ENCODE measurements at regions not wholly inside any gene's neighbourhood (a gene's known extent, or its start where the extent isn't known, plus 50 kb on each side); places are given as distances from the start of the nearest gene placed in this dataset.
"Not testable (repeated sequence)": the region's sequence is repeated elsewhere in the genome, so short reads cannot be mapped to it uniquely, and the experiment has no call there.

GRCh38 chr1:232415481-232415880, 214.5 kb downstream of the SIPA1L2 start:
- TF ChIP-seq, protein P1, sequence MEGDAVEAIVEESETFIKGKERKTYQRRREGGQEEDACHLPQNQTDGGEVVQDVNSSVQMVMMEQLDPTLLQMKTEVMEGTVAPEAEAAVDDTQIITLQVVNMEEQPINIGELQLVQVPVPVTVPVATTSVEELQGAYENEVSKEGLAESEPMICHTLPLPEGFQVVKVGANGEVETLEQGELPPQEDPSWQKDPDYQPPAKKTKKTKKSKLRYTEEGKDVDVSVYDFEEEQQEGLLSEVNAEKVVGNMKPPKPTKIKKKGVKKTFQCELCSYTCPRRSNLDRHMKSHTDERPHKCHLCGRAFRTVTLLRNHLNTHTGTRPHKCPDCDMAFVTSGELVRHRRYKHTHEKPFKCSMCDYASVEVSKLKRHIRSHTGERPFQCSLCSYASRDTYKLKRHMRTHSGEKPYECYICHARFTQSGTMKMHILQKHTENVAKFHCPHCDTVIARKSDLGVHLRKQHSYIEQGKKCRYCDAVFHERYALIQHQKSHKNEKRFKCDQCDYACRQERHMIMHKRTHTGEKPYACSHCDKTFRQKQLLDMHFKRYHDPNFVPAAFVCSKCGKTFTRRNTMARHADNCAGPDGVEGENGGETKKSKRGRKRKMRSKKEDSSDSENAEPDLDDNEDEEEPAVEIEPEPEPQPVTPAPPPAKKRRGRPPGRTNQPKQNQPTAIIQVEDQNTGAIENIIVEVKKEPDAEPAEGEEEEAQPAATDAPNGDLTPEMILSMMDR (IDR thresholded peaks at IDR 0.05 in 2 of 3, conservative IDR thresholded peaks at IDR 0.05 in 1 of 3; ENCODE audit: insufficient read depth in 2 of 3, low read depth in 1 of 3, low read length in 3 of 3): not testable (repeated sequence)
- TF ChIP-seq ARID4B (CRISPR knock-in tag; IDR thresholded peaks at IDR 0.05); CHD2 (IDR thresholded peaks at IDR 0.05; ENCODE audit: low read depth, low read length); FOS (IDR thresholded peaks at IDR 0.05; ENCODE audit: extremely low read depth, insufficient read length): not testable (repeated sequence)
- TF ChIP-seq, protein P2, sequence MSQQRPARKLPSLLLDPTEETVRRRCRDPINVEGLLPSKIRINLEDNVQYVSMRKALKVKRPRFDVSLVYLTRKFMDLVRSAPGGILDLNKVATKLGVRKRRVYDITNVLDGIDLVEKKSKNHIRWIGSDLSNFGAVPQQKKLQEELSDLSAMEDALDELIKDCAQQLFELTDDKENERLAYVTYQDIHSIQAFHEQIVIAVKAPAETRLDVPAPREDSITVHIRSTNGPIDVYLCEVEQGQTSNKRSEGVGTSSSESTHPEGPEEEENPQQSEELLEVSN (IDR thresholded peaks at IDR 0.05; ENCODE audit: borderline replicate concordance in 1 of 2, extremely low read depth in 1 of 2, insufficient read depth in 1 of 2, insufficient read length in 1 of 2, low read depth in 1 of 2, low read length in 1 of 2, poor library complexity in 1 of 2, severe bottlenecking in 1 of 2): not testable (repeated sequence)

All from K562 (cell line).